Neural cell (in vitro differentiated cells): ENCODE measurements at regions not wholly inside any gene's neighbourhood (a gene's known extent, or its start where the extent isn't known, plus 50 kb on each side); places are given as distances from the start of the nearest gene placed in this dataset.

Experiments used
- H2AFZ ChIP-seq: fragments of 200-600, 300-800 bp; sonication (generic), shearing (Covaris generic); 2 replicates; pipeline ENCODE4 v1.6.0; 2014; ENCODE audit warnings: low read depth, mild to moderate bottlenecking, antibody characterized with exemption, low read length, moderate library complexity
- H3F3A ChIP-seq: fragments of 200-600 bp; shearing (Covaris generic); 2 replicates; pipeline ENCODE4 v1.6.1; 2016; ENCODE audit warnings: mild to moderate bottlenecking, moderate library complexity, mixed read lengths, antibody characterized with exemption, low read length; ENCODE audit not compliant: insufficient read depth, poor library complexity, severe bottlenecking
- H3K27ac ChIP-seq: fragments of 200-600, 300-800 bp; sonication (generic), shearing (Covaris generic); 2 replicates; pipeline ENCODE4 v1.5.1; 2014; ENCODE audit warnings: mild to moderate bottlenecking, low read length, moderate library complexity
- H3K27me3 ChIP-seq: fragments of 300-800, 200-600 bp; sonication (generic), shearing (Covaris generic); 2 replicates; pipeline ENCODE4 v1.6.0; 2014; ENCODE audit warnings: mild to moderate bottlenecking, low read depth, low read length, moderate library complexity; ENCODE audit not compliant: insufficient read depth
- H3K36me3 ChIP-seq: fragments of 300-800, 200-600 bp; sonication (generic), shearing (Covaris generic); 2 replicates; pipeline ENCODE4 v1.5.1; 2014; ENCODE audit warnings: mild to moderate bottlenecking, antibody characterized with exemption, low read length, moderate library complexity; ENCODE audit not compliant: insufficient read depth
- H3K4me2 ChIP-seq: fragments of 300-800, 200-600 bp; sonication (generic), shearing (Covaris generic); 2 replicates; pipeline ENCODE4 v1.6.0; 2014; ENCODE audit warnings: mild to moderate bottlenecking, low read length
- H3K4me3 ChIP-seq: fragments of 300-800, 200-600 bp; sonication (generic), shearing (Covaris generic); 2 replicates; pipeline ENCODE4 v1.5.1; 2014; ENCODE audit warnings: mild to moderate bottlenecking, low read length, moderate library complexity
- H3K79me2 ChIP-seq: fragments of 200-600 bp; shearing (Covaris generic); replicated peaks from 2 replicates; pipeline ENCODE4 v1.6.0; 2014; ENCODE audit warnings: mild to moderate bottlenecking, low read length, moderate library complexity; ENCODE audit not compliant: insufficient read depth
- H3K9ac ChIP-seq: fragments of 300-800, 200-600 bp; sonication (generic), shearing (Covaris generic); 2 replicates; pipeline ENCODE4 v1.6.1; 2016; ENCODE audit warnings: mild to moderate bottlenecking, low read length, mixed read lengths
- H3K9me2 ChIP-seq: fragments of 200-600 bp; shearing (Covaris generic); 2 replicates; pipeline ENCODE4 v1.6.1; 2016; ENCODE audit warnings: mild to moderate bottlenecking, low read length, mixed read lengths; ENCODE audit not compliant: insufficient read depth
- H3K9me3 ChIP-seq: fragments of 200-600, 300-800 bp; sonication (generic), shearing (Covaris generic); 2 replicates; pipeline ENCODE4 v1.6.1; 2016; ENCODE audit warnings: mild to moderate bottlenecking, mixed run types, low read length, moderate library complexity, mixed read lengths
- H4K20me1 ChIP-seq: fragments of 200-600 bp; shearing (Covaris generic); 2 replicates; pipeline ENCODE4 v1.6.1; 2016; ENCODE audit warnings: mild to moderate bottlenecking, mixed run types; ENCODE audit not compliant: insufficient read depth
- CTCF ChIP-seq: fragments of 450-650 bp; IDR thresholded peaks from 2 replicates; pipeline ENCODE4 v1.5.1; 2014; ENCODE audit warnings: antibody characterized with exemption, mild to moderate bottlenecking, moderate library complexity; ENCODE audit not compliant: poor library complexity, severe bottlenecking
- EP300 ChIP-seq: fragments of 450-650 bp; conservative IDR thresholded peaks from 2 replicates; pipeline ENCODE4 v1.6.1; 2014; ENCODE audit warnings: antibody characterized with exemption, mild to moderate bottlenecking, moderate library complexity; ENCODE audit not compliant: poor library complexity, severe bottlenecking
- EZH2 ChIP-seq: fragments of 200-600, 300-800 bp; shearing (Covaris generic), sonication (generic); IDR thresholded peaks from 2 replicates; pipeline ENCODE4 v1.6.1; 2014; ENCODE audit warnings: antibody characterized with exemption, low read length, borderline replicate concordance, mild to moderate bottlenecking; ENCODE audit not compliant: insufficient read depth, poor library complexity, severe bottlenecking
- MXI1 ChIP-seq: fragments of 450-650 bp; conservative IDR thresholded peaks from 2 replicates; pipeline ENCODE4 v1.6.1; 2014; ENCODE audit warnings: antibody characterized with exemption, mild to moderate bottlenecking; ENCODE audit not compliant: poor library complexity, severe bottlenecking
- POLR2AphosphoS5 ChIP-seq: IDR thresholded peaks from 2 replicates; pipeline ENCODE4 v1.6.1; 2012
- RAD21 ChIP-seq: fragments of 450-650 bp; conservative IDR thresholded peaks from 2 replicates; pipeline ENCODE4 v1.6.1; 2014; ENCODE audit warnings: antibody characterized with exemption, mild to moderate bottlenecking, moderate library complexity
- REST ChIP-seq: IDR thresholded peaks from 2 replicates; pipeline ENCODE4 v1.6.1; 2012; ENCODE audit warnings: borderline replicate concordance
- SMC3 ChIP-seq: fragments of 450-650 bp; conservative IDR thresholded peaks from 2 replicates; pipeline ENCODE4 v1.6.1; 2014; ENCODE audit warnings: antibody characterized with exemption, mild to moderate bottlenecking, moderate library complexity; ENCODE audit not compliant: poor library complexity
- TAF1 ChIP-seq: IDR thresholded peaks from 2 replicates; pipeline ENCODE4 v1.6.1; 2012; ENCODE audit warnings: low read depth

- no peaks in the 10 kb centered on the region for H3F3A ChIP-seq
- H3K9me2 ChIP-seq, result no peaks in the 10 kb centered on the region
- no peaks in the 10 kb centered on the region for H3K36me3 ChIP-seq
- H3K4me2 ChIP-seq, result no peak overlapping the region
- H3K9ac ChIP-seq, result no peak overlapping the region
- no peak overlapping the region for H2AFZ ChIP-seq
- H3K27me3 ChIP-seq, result no peaks in the 10 kb centered on the region
- no peak for TF ChIP-seq POLR2AphosphoS5
- TF ChIP-seq EP300, result no peak
- no peak for TF ChIP-seq MXI1
- no peak for TF ChIP-seq CTCF
- no peak for TF ChIP-seq RAD21
- no peak for TF ChIP-seq TAF1
- no peak for TF ChIP-seq EZH2
- TF ChIP-seq REST, result no peak
- no peaks in the 10 kb centered on the region for H4K20me1 ChIP-seq
- H3K4me3 ChIP-seq, result no peak overlapping the region
- H3K9me3 ChIP-seq, result no peaks in the 10 kb centered on the region
- H3K27ac ChIP-seq, result no peak overlapping the region
- H3K79me2 ChIP-seq, result no peaks in the 10 kb centered on the region
Observed at GRCh38 chr1:185377831-185378230, 60.8 kb upstream of the IVNS1ABP start.

DNA sequence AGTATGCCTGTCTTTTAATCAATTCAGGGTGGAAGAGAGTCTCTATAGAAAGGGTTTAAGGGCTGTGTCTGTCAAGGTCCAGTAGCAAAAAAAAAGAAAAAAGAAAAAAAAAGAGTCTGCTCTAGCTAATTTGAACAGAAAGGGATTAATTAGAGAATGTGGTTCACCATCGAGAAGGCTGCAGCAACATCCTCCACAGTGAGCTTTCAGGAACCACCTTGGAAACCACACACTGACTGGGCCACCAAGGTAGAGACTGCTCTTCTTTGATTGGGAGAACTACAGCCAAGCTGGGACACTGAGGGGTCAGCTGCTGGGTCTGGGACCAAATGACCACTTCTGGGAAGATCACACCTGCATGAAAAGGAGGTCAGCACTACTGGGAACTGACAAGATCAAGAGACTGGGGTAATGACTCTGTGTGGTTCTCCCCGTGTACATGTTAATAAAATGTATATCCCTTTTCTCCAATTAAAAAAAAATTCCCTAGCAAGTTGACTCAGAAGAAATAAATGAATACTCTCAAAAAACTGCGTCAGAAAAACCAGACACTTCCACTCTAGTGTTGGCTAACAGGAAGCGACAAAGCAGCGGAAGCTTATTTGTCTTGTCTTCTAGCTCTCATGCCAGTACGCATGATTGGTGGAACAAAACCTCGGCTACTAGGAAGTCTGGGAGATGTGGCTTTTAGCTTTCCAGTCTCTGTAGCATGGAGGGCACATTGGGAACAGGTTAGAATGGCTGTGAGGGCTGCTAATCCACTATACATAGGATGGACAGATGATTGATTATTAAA, 60.0 kb upstream of the IVNS1ABP start:
- no peak overlapping the region for H2AFZ ChIP-seq
- no peaks in the 10 kb centered on the region for H3K9me2 ChIP-seq
- no peaks in the 10 kb centered on the region for H3K27me3 ChIP-seq
- H3K79me2 ChIP-seq, result no peaks in the 10 kb centered on the region
- H4K20me1 ChIP-seq, result no peaks in the 10 kb centered on the region
- no peaks in the 10 kb centered on the region for H3F3A ChIP-seq
- H3K9ac ChIP-seq, result no peak overlapping the region
- TF ChIP-seq TAF1 (no peak), CTCF (no peak), EZH2 (no peak), MXI1 (no peak), POLR2AphosphoS5 (no peak), EP300 (no peak), REST (no peak), SMC3 (no peak), RAD21 (no peak)
- no peak overlapping the region for H3K27ac ChIP-seq
- H3K4me3 ChIP-seq, result no peak overlapping the region
- no peak overlapping the region for H3K4me2 ChIP-seq
- no peaks in the 10 kb centered on the region for H3K36me3 ChIP-seq
- H3K9me3 ChIP-seq, result no peaks in the 10 kb centered on the region
